DOHH2 (cell line): ENCODE measurements at regions not wholly inside any gene's neighbourhood (a gene's known extent, or its start where the extent isn't known, plus 50 kb on each side); places are given as distances from the start of the nearest gene placed in this dataset.

Experiments
- H3F3A ChIP-seq: fragments of 200-600 bp; sonication (generic), shearing (Covaris generic); 2 replicates; pipeline ENCODE4 v1.6.0; 2016; ENCODE audit warnings: antibody characterized with exemption, mild to moderate bottlenecking; ENCODE audit not compliant: control insufficient read depth, insufficient read depth
- H3K27ac ChIP-seq: fragments of 200-600 bp; sonication (generic); 2 replicates; pipeline ENCODE4 v1.5.1; 2014; ENCODE audit warnings: low read depth, mild to moderate bottlenecking, low read length, moderate library complexity
- H3K27me3 ChIP-seq: fragments of 200-600 bp; sonication (generic); 2 replicates; pipeline ENCODE4 v1.6.1; 2014; ENCODE audit warnings: mild to moderate bottlenecking, low read length, mixed read lengths; ENCODE audit not compliant: control insufficient read depth
- H3K36me3 ChIP-seq: fragments of 200-600 bp; sonication (generic); 2 replicates; pipeline ENCODE4 v1.6.1; 2014; ENCODE audit warnings: mild to moderate bottlenecking, low read length, moderate library complexity, mixed read lengths; ENCODE audit not compliant: control insufficient read depth
- H3K4me1 ChIP-seq: fragments of 200-600 bp; sonication (generic); 2 replicates; pipeline ENCODE4 v1.6.1; 2014; ENCODE audit warnings: mild to moderate bottlenecking, low read length, mixed read lengths; ENCODE audit not compliant: control insufficient read depth
- H3K4me2 ChIP-seq: fragments of 200-600 bp; sonication (generic); 2 replicates; pipeline ENCODE4 v1.6.0; 2014; ENCODE audit warnings: mild to moderate bottlenecking, low read length, moderate library complexity
- H3K4me3 ChIP-seq: fragments of 200-600 bp; sonication (generic); 2 replicates; pipeline ENCODE4 v1.5.1; 2014; ENCODE audit warnings: mild to moderate bottlenecking, low read length, mixed read lengths
- H3K79me2 ChIP-seq: fragments of 200-600 bp; sonication (generic); 2 replicates; pipeline ENCODE4 v1.6.1; 2014; ENCODE audit warnings: mild to moderate bottlenecking, low read length, mixed read lengths; ENCODE audit not compliant: control insufficient read depth
- H3K9me2 ChIP-seq: fragments of 200-600 bp; sonication (generic); replicated peaks from 2 replicates; pipeline ENCODE4 v1.6.1; 2014; ENCODE audit warnings: mild to moderate bottlenecking, low read length, mixed read lengths; ENCODE audit not compliant: control insufficient read depth
- H3K9me3 ChIP-seq: fragments of 200-600 bp; sonication (generic); 2 replicates; pipeline ENCODE4 v1.6.1; 2014; ENCODE audit warnings: antibody characterized with exemption, low read length, mixed read lengths; ENCODE audit not compliant: control insufficient read depth, insufficient read depth
- H4K20me1 ChIP-seq: fragments of 200-600 bp; sonication (generic); 2 replicates; pipeline ENCODE4 v1.6.0; 2014; ENCODE audit warnings: low read depth, mild to moderate bottlenecking, antibody characterized with exemption, low read length, moderate library complexity; ENCODE audit not compliant: control insufficient read depth, insufficient read depth
- EZH2phosphoT487 ChIP-seq: fragments of 200-600 bp; sonication (generic); IDR thresholded peaks from 2 replicates; pipeline ENCODE4 v1.6.1; 2017; ENCODE audit warnings: borderline replicate concordance, mild to moderate bottlenecking, antibody characterized with exemption, low read length, moderate library complexity, mixed read lengths
- TF ChIP-seq, protein P1 (sequence below): fragments of 200-600 bp; sonication (generic); IDR thresholded peaks from one replicate; pipeline ENCODE4 v1.5.1; 2014; ENCODE audit warnings: antibody characterized with exemption, mild to moderate bottlenecking, low read depth, low read length; ENCODE audit not compliant: poor library complexity, severe bottlenecking

DNA sequence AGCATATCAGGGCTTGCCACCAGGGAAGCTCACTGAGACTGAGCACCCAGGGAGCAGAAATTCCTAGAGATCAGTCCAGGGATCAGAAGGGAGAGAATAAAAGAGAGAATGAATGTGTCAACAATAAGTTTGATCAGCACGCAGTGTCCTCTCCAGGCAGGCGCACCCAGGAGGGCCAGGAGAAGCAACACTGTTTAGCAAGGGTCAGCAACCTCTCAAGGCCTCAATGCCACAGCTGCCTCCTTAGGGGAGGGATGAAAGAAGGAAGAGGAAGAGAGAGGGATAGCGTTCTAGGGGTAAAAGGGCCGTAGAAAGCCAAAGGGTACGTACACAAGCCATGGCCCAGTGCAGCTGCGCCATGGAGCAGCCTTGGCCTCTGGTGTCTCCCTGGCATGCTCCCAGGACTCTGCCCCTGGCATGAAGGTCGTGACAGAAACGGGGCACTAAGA is 399.8 kb downstream of the SHQ1 start:
- no peak overlapping the region for H3K27ac ChIP-seq
- no peaks in the 10 kb centered on the region for H3K9me2 ChIP-seq
- H3K4me3 ChIP-seq, result no peak overlapping the region
- peaks cover 48% of the 10 kb centered on the region for H3K27me3 ChIP-seq
- peaks cover 32% of the 10 kb centered on the region for H3K36me3 ChIP-seq
- peaks cover 28% of the 10 kb centered on the region for H4K20me1 ChIP-seq
- no peaks in the 10 kb centered on the region for H3K9me3 ChIP-seq
- no peaks in the 10 kb centered on the region for H3F3A ChIP-seq
- H3K4me1 ChIP-seq, result peaks cover 32% of the 10 kb centered on the region
- no peak overlapping the region for H3K4me2 ChIP-seq
- H3K79me2 ChIP-seq, result peaks cover 34% of the 10 kb centered on the region
- TF ChIP-seq EZH2phosphoT487, result no peak
- TF ChIP-seq, protein P1, sequence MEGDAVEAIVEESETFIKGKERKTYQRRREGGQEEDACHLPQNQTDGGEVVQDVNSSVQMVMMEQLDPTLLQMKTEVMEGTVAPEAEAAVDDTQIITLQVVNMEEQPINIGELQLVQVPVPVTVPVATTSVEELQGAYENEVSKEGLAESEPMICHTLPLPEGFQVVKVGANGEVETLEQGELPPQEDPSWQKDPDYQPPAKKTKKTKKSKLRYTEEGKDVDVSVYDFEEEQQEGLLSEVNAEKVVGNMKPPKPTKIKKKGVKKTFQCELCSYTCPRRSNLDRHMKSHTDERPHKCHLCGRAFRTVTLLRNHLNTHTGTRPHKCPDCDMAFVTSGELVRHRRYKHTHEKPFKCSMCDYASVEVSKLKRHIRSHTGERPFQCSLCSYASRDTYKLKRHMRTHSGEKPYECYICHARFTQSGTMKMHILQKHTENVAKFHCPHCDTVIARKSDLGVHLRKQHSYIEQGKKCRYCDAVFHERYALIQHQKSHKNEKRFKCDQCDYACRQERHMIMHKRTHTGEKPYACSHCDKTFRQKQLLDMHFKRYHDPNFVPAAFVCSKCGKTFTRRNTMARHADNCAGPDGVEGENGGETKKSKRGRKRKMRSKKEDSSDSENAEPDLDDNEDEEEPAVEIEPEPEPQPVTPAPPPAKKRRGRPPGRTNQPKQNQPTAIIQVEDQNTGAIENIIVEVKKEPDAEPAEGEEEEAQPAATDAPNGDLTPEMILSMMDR, result no peak

DNA sequence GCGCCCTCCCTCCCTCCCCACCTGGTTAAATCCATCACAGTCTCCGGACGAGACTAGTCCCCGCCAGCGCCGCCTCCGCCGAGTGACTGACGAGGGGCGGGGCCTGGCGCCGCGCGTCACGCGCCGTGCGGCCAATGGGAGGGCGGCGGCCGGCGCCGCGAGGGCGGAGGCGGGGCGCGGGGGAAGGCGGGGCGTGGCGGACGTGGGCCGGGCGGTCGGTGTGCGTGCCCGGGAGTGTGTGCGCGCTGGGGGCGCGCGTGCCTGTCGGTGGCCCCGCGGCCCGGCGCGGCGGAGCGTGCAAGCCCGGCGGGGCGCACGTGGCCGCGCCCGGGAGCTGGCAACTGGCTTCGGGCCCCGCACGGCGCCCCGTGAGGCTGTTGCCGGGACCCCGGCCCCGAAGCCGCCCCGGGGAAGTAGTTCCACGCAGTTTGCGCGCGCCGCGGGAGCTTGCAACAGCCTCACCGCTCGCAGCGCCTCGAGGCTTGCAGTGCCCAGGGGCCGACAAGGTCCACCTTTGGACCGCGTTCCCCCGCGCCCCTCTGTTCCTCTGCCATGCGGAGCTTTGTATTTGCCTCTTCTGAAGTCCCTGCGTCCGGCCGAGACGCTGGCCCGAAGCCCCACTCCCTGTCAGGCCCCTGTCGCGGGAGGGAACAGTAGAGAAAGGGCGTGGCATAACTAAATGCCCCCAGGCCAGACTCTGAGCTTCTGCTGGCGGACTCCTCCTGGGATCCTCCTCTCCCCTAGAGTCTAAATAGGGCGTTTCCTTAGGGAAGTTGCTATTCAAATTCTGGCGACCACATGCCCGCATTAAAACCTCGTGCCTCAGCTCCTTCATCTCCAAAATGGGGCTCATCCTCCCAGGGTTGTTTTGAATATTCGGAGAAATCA is 400.9 kb downstream of the SHQ1 start:
- Histone ChIP-seq H3K9me3 (no peaks in the 10 kb centered on the region), H3F3A (no peaks in the 10 kb centered on the region), H3K27me3 (peaks cover 37% of the 10 kb centered on the region), H3K36me3 (peaks cover 41% of the 10 kb centered on the region), H3K4me1 (peaks cover 43% of the 10 kb centered on the region), H3K4me2 (peak overlapping the region; percentile 88), H3K27ac (no peak overlapping the region), H3K79me2 (peaks cover 45% of the 10 kb centered on the region), H3K9me2 (no peaks in the 10 kb centered on the region), H4K20me1 (peaks cover 35% of the 10 kb centered on the region), H3K4me3 (peak overlapping the region; percentile 85)
- TF ChIP-seq EZH2phosphoT487, result no peak
- TF ChIP-seq, protein P1, result no peak

DNA sequence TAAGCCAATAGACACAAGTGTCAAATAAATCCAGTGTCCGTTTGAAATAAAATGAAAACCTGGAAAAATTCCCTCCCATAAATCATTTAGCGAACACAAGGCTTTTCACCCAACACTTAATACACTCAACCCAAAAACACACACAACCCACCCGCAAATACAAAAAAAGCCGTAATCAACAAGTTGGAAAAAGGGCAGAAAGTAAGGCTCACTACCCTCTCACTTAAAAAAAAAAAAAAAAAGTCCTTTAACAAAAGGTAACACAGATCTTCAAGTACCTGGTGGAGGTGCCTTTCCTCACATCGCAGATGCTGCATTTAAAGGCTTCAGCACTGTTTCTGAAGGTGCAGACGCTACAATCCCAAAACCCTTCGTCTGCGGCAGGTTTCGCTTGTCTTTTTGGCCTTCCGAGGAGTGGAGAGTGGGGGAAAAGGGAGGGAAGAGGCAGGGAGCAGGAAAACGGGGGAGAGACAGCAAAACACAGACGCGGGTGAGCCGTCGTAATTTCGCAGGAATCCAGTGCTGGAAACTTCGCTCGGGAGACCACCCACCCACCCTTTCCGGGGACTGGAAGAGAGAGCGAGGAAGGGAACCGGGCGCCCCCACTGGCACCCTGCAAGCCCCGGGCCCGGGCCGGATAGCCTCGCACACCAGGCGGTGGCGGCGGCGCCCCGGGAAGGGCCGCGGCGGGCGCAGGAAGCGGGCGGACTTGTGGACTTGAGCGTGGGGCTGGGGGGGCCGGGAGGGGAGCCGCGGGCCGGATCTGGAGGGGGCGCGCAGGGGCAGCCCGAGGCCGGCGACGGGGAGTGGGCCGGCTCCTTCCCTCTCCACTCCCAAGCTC is 401.8 kb downstream of the SHQ1 start, which contains the start of gene RYBP:
Gene RYBP (minus strand): TSS at position 404 of the 841 bp plus-strand sequence.
- no peaks in the 10 kb centered on the region for H3F3A ChIP-seq
- H4K20me1 ChIP-seq, result peaks cover 35% of the 10 kb centered on the region
- H3K4me1 ChIP-seq, result peaks cover 52% of the 10 kb centered on the region
- H3K4me2 ChIP-seq, result peak within 1 kb of the TSS; percentile 88
- peak within 1 kb of the TSS; percentile 9 for H3K27ac ChIP-seq
- peaks cover 45% of the 10 kb centered on the region for H3K36me3 ChIP-seq
- peak within 1 kb of the TSS; percentile 85 for H3K4me3 ChIP-seq
- H3K79me2 ChIP-seq, result peaks cover 54% of the 10 kb centered on the region
- H3K9me2 ChIP-seq, result no peaks in the 10 kb centered on the region
- peaks cover 29% of the 10 kb centered on the region for H3K27me3 ChIP-seq
- TF ChIP-seq, protein P1, result peak; percentile 6
- no peak for TF ChIP-seq EZH2phosphoT487
- H3K9me3 ChIP-seq, result no peaks in the 10 kb centered on the region
